GM12878 (cell line): ENCODE measurements at regions not wholly inside any gene's neighbourhood (a gene's known extent, or its start where the extent isn't known, plus 50 kb on each side); places are given as distances from the start of the nearest gene placed in this dataset.

ENCODE experiments used
- ATAC-seq: fragments of 200-7000 bp; cut with Tn5 transposase; 3 replicates; pipeline ENCODE4 v1.9.1; 2020; ENCODE audit warnings: mild to moderate bottlenecking, moderate library complexity
- BruUV-seq: library from RNA; stranded (reverse); fragments of 400-500 nt; replicated peaks from 2 replicates; lab custom pipeline; 2021; lab: Mats Ljungman, UMichigan
- CTCF ChIA-PET: fragments of 300-600 bp; sonication (Branson Sonifier 250); formaldehyde crosslinking; extraction: SDS; loops from one replicate; lab custom pipeline; 2021; ENCODE audit warnings: inconsistent platforms; lab: Yijun Ruan, JAX
- POLR2A ChIA-PET: fragments of 350-600 bp; formaldehyde crosslinking; extraction: SDS; loops from one replicate; lab custom pipeline; 2021; ENCODE audit warnings: inconsistent platforms; lab: Charles Lee
- RAD21 ChIA-PET: fragments of 300-600 bp; sonication (Branson Sonifier 250); formaldehyde crosslinking; loops from one replicate; lab custom pipeline; 2023; ENCODE audit warnings: antibody characterized with exemption; ENCODE audit not compliant: unreplicated experiment; lab: Charles Lee
- SMC1A ChIA-PET: fragments of 300-600 bp; sonication (Branson Sonifier 250); formaldehyde crosslinking; loops from one replicate; lab custom pipeline; 2023; ENCODE audit not compliant: unreplicated experiment, uncharacterized antibody; lab: Charles Lee
- DNase-seq: peaks from one replicate; pipeline ENCODE4 v3.0.0-alpha.2; 2011; ENCODE audit warnings: low read depth, low spot score
- FAIRE-seq: peaks from 3 replicates; lab custom pipeline; 2011; peaks lifted over from hg19 to GRCh38; lab: Jason Lieb, UNC
- H2AFZ ChIP-seq: 2 replicates; pipeline ENCODE4 v1.6.0; 2011; ENCODE audit warnings: low read depth, low read length, control low read depth; ENCODE audit not compliant: control insufficient read depth
- H3K27ac ChIP-seq: 2 replicates; pipeline ENCODE4 v1.5.1; 2011; ENCODE audit warnings: control low read depth; ENCODE audit not compliant: control insufficient read depth, insufficient read depth
- H3K27me3 ChIP-seq, 2 experiments: replicated peaks in 1 of 2; 2 replicates each; pipeline versions ENCODE4 v1.6.0 to v1.6.1; 2011; ENCODE audit warnings: low read length in 1 of 2; ENCODE audit not compliant: control insufficient read depth in 2 of 2, insufficient read depth in 2 of 2
- H3K36me3 ChIP-seq, 2 experiments: 2 replicates each; pipeline ENCODE4 v1.5.1; 2011; ENCODE audit warnings: low read length in 1 of 2; ENCODE audit not compliant: control insufficient read depth in 2 of 2, insufficient read depth in 2 of 2
- H3K4me1 ChIP-seq: 2 replicates; pipeline ENCODE4 v1.6.1; 2011; ENCODE audit warnings: mild to moderate bottlenecking, low read length, moderate library complexity, mixed read lengths; ENCODE audit not compliant: control insufficient read depth, insufficient read depth
- H3K4me2 ChIP-seq: 2 replicates; pipeline ENCODE4 v1.6.0; 2011; ENCODE audit warnings: control low read depth; ENCODE audit not compliant: control insufficient read depth, insufficient read depth
- H3K4me3 ChIP-seq: fragments of 200-600 bp; sonication (generic); 2 replicates; pipeline ENCODE4 v1.5.1; 2016
- H3K79me2 ChIP-seq: 2 replicates; pipeline ENCODE4 v1.6.0; 2011; ENCODE audit warnings: low read length; ENCODE audit not compliant: control insufficient read depth, insufficient read depth
- H3K9ac ChIP-seq: 2 replicates; pipeline ENCODE4 v1.8.0; 2011; ENCODE audit warnings: low read length, control low read depth, mixed read lengths; ENCODE audit not compliant: control insufficient read depth, insufficient read depth
- H3K9me3 ChIP-seq: replicated peaks from 3 replicates; pipeline ENCODE4 v1.5.1; 2011; ENCODE audit warnings: mild to moderate bottlenecking, low read length; ENCODE audit not compliant: control insufficient read depth, insufficient read depth
- H4K20me1 ChIP-seq: 2 replicates; pipeline ENCODE4 v1.6.0; 2011; ENCODE audit not compliant: control insufficient read depth, insufficient read depth
- CEBPZ ChIP-seq: fragments of 150-350 bp; IDR thresholded peaks from 2 replicates; pipeline ENCODE4 v1.6.1; 2016; ENCODE audit warnings: low read depth, low read length
- CHD1 ChIP-seq: IDR thresholded peaks from 2 replicates; pipeline ENCODE4 v1.6.1; 2012; ENCODE audit warnings: low read depth, low read length, improper control_type of control experiment
- CREM ChIP-seq: IDR thresholded peaks from 2 replicates; pipeline ENCODE4 v1.6.1; 2014; ENCODE audit warnings: antibody characterized with exemption, low read depth
- CTCF ChIP-seq, 3 experiments: IDR thresholded peaks in 2 of 3; conservative IDR thresholded peaks in 1 of 3; 2 replicates each; pipeline ENCODE4 v1.5.1; 2011; ENCODE audit warnings: low read depth in 3 of 3, low read length in 3 of 3, mild to moderate bottlenecking in 3 of 3, control low read depth in 2 of 3, moderate library complexity in 2 of 3, inconsistent platforms in 1 of 3, mixed read lengths in 1 of 3; ENCODE audit not compliant: control insufficient read depth in 2 of 3, insufficient read depth in 1 of 3; ENCODE audit errors: extremely low read depth in 1 of 3
- E4F1 ChIP-seq: fragments of 450-650 bp; IDR thresholded peaks from 2 replicates; pipeline ENCODE4 v1.6.1; 2018; ENCODE audit warnings: borderline replicate concordance, mild to moderate bottlenecking; ENCODE audit not compliant: partially characterized antibody
- HDGF ChIP-seq: fragments of 450-650 bp; IDR thresholded peaks from 2 replicates; pipeline ENCODE4 v1.6.1; 2016; ENCODE audit warnings: antibody characterized with exemption
- MLLT1 ChIP-seq: fragments of 450-650 bp; IDR thresholded peaks from 2 replicates; pipeline ENCODE4 v1.6.1; 2016; ENCODE audit warnings: mild to moderate bottlenecking
- MXI1 ChIP-seq: fragments of 150-350 bp; IDR thresholded peaks from 2 replicates; pipeline ENCODE4 v1.6.1; 2011; ENCODE audit warnings: low read depth, mild to moderate bottlenecking, inconsistent platforms, low read length, improper control_type of control experiment
- RELA ChIP-seq: fragments of 450-650 bp; IDR thresholded peaks from 2 replicates; pipeline ENCODE4 v1.8.0; 2014; ENCODE audit warnings: borderline replicate concordance; ENCODE audit not compliant: partially characterized antibody
- RELB ChIP-seq: fragments of 450-650 bp; IDR thresholded peaks from 2 replicates; pipeline ENCODE4 v1.6.1; 2017; ENCODE audit warnings: low read depth, mild to moderate bottlenecking, moderate library complexity
- SREBF2 ChIP-seq: IDR thresholded peaks from 2 replicates; pipeline ENCODE4 v1.6.1; 2012; ENCODE audit warnings: mild to moderate bottlenecking, low read length
- SUZ12 ChIP-seq: fragments of 200-600 bp; sonication (generic); IDR thresholded peaks from one replicate; pipeline ENCODE4 v1.6.1; 2018; ENCODE audit warnings: antibody characterized with exemption, mild to moderate bottlenecking; ENCODE audit not compliant: unreplicated experiment
- in situ Hi-C: fragments of 300-500 bp; cut with MboI; formaldehyde crosslinking; loops from 9 replicates; pipeline ENCODE4 v1.14.3; 2018; ENCODE audit warnings: mixed read lengths
- intact Hi-C: fragments of 100-400 bp; cut with micrococcal nuclease; formaldehyde crosslinking; loops from one replicate; pipeline ENCODE4 v1.14.2; 2022; ENCODE audit not compliant: unreplicated experiment

GRCh38 chr9:99489060-99489413, 267.0 kb downstream of the SEC61B start:
- H3K9me3 ChIP-seq: no peaks in the 10 kb centered on the region
- H3K27me3 ChIP-seq: no peaks in the 10 kb centered on the region
- ChIA-PET POLR2A (interaction anchor here (0.7 kb wide), 1 partner anchor 21 kb away, joined by 3 read pairs; no protein-coding TSS in a partner anchor), RAD21 (interaction anchor here (1.6 kb wide), 1 partner anchor 8 kb away, joined by 3 read pairs; no protein-coding TSS in a partner anchor), CTCF (interaction anchor here (0.6 to 0.9 kb wide), 2 partner anchors 12 to 36 kb away, joined by 3 to 5 read pairs; no protein-coding TSS in a partner anchor), SMC1A (interaction anchor here (1.0 to 4.6 kb wide), 5 partner anchors 7 to 43 kb away, joined by 3 to 21 read pairs (median 5); no protein-coding TSS in a partner anchor)
- H3K4me1 ChIP-seq: peaks cover 5% of the 10 kb centered on the region
- FAIRE-seq (no peak), ATAC-seq (no peak), DNase-seq (no peak)
- H4K20me1 ChIP-seq: no peaks in the 10 kb centered on the region
- no peak overlapping the region for H3K4me2 ChIP-seq
- H3K27ac ChIP-seq: no peak overlapping the region
- in situ Hi-C loops: no loop called here
- intact Hi-C loops: no loop called here
- no TSS peak for BruUV-seq
- H3K4me3 ChIP-seq: no peak overlapping the region
- H3K79me2 ChIP-seq: no peaks in the 10 kb centered on the region
- H3K36me3 ChIP-seq: no peaks in the 10 kb centered on the region
- no peak overlapping the region for H2AFZ ChIP-seq
- H3K9ac ChIP-seq: no peak overlapping the region
- TF ChIP-seq MXI1 (no peak), SUZ12 (no peak), CHD1 (no peak), MLLT1 (no peak), HDGF (no peak), CTCF (IDR thresholded peaks at IDR 0.05 in 2 of 3, conservative IDR thresholded peaks at IDR 0.05 in 1 of 3; ENCODE audit: control insufficient read depth in 2 of 3, extremely low read depth in 1 of 3, insufficient read depth in 1 of 3, low read depth in 3 of 3, low read length in 3 of 3) (no peak), RELA (no peak), E4F1 (no peak), CEBPZ (no peak), CREM (no peak), RELB (no peak), SREBF2 (no peak)
